ENCODE measurements at regions not wholly inside any gene's neighbourhood (a gene's known extent, or its start where the extent isn't known, plus 50 kb on each side); places are given as distances from the start of the nearest gene placed in this dataset.

DNA sequence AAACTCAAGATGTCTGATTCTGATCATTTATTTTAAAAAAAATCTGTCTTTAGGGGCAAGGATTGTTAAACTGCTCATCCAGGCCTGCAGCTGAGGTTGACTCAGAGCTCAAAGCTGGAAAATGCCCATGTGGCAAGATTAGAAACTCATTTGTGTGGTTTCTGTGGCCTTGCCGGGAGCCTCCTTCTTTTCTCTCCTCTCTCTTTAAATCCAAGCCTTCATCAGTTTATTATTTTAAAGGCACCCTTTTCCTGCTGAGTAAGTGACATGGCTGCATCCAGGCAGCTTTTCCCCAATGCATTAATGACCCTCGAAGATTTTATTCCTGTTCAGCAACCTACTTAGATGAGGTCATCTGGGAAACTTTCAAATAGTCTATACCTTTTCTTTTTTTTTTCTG, 221.3 kb upstream of the CDIN1 start:
- POLR2A ChIA-PET: no interaction called here
- H3K36me3 Mint-ChIP-seq: no peaks in the 10 kb centered on the region
- DNase-seq (no peak), ATAC-seq (no peak)
- no peak overlapping the region for H3K27ac Mint-ChIP-seq
- peaks cover 0 to 3% (median 0%) of the 10 kb centered on the region in 9 donors for H3K9me3 Mint-ChIP-seq
- no peaks in the 10 kb centered on the region for H3K27me3 Mint-ChIP-seq
- H3K4me3 Mint-ChIP-seq: no peak overlapping the region
- H3K4me1 Mint-ChIP-seq: no peaks in the 10 kb centered on the region

DNA sequence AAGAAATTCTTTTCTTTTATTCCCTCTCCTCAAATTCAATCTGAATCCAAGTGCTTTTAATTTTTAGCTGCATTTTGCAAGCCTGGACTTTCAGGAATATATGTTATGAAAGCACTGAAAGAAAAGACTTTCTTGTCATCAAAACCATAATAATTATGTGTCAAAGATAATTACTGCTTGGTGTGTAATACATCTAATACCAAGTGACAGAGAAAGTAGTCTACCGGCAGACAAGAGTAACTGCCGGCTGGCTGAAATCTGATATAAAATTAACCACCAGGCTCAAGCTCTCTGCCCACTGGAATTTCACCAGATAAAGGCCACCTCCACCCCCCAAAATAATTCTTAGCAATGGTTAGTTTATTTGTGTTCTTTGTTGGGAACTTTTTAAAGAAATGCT, 220.9 kb upstream of the CDIN1 start:
- H3K27ac Mint-ChIP-seq: no peak overlapping the region
- H3K27me3 Mint-ChIP-seq: no peaks in the 10 kb centered on the region
- no peak overlapping the region for H3K4me3 Mint-ChIP-seq
- POLR2A ChIA-PET: no interaction called here
- ATAC-seq (no peak), DNase-seq (no peak)
- no peaks in the 10 kb centered on the region for H3K4me1 Mint-ChIP-seq
- H3K9me3 Mint-ChIP-seq: peaks cover 0 to 3% (median 0%) of the 10 kb centered on the region in 9 donors
- no peaks in the 10 kb centered on the region for H3K36me3 Mint-ChIP-seq

DNA sequence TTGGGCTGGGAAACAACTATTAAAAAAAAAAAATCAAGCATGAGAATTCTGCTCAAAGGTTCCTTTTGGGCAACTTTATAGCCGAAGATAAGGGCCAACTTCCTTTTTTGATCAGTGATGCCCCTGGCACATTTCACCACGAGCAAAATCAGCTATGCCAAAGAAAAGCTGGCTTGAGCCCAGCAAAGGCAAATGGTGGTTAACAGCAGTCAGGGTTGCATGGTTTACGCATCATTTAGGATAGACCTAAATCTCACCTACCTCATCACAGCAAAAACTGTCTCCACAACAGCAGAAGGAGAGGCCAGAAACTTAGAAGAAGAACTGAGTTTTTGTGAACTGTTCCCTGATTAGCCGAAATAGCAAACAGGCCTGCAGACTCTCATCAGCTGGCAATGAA, 220.1 kb upstream of the CDIN1 start:
- no peak for ATAC-seq
- Mint-ChIP-seq H3K27ac (no peak overlapping the region), H3K36me3 (no peaks in the 10 kb centered on the region), H3K27me3 (no peaks in the 10 kb centered on the region), H3K4me1 (no peaks in the 10 kb centered on the region), H3K4me3 (no peak overlapping the region), H3K9me3 (peaks cover 0 to 3% (median 0%) of the 10 kb centered on the region in 9 donors)
- POLR2A ChIA-PET: no interaction called here
- DNase-seq: no peak

DNA sequence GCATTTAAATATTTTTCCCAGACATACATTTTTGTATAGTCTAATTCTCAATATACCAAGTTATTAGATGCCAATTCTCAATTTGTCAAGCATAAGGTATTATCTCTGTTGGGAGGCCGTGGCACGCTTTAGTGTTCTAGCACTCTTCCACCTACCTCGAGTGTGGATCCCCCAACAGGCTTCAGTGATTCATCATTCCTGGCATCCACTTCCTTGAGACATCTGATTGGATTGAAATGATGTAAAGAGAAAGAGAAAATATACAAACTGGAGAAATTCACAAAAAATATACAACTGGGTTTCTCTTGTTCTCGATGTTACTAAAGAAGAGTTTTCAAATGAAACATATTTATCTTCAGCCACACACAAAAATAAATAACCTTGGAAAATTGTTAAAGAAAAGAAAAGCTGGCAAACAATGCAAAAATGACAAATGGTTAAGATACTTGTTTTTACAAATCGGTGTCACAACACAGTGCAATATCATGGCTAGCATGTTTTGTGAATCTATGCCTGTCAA, 218.0 kb upstream of the CDIN1 start:
- H3K9me3 Mint-ChIP-seq: peaks cover 0 to 3% (median 0%) of the 10 kb centered on the region in 9 donors
- no peak overlapping the region for H3K4me3 Mint-ChIP-seq
- POLR2A ChIA-PET: no interaction called here
- peaks cover 0 to 3% (median 0%) of the 10 kb centered on the region in 5 donors for H3K27me3 Mint-ChIP-seq
- DNase-seq (no peak), ATAC-seq (no peak)
- no peak overlapping the region for H3K27ac Mint-ChIP-seq
- H3K36me3 Mint-ChIP-seq: no peaks in the 10 kb centered on the region
- no peaks in the 10 kb centered on the region for H3K4me1 Mint-ChIP-seq

DNA sequence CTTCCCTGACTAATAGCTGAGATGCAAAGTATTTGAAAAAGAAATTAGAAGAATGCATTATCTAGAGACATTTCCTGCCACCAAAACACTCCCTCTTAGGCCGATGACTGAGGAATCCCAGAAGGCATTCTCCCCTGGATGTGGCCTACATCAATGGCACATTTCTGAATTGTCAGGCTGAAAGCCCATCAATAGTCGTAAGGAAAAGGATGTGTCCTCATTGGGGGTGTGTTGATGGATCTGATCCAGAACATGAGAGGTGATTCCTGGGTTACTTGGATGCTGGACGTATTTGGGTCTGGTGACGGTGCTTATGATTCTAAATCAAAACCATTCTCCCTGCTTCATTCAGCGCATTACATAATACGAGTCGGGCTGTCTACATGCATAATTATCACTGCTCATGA, 216.9 kb upstream of the CDIN1 start:
- H3K27me3 Mint-ChIP-seq: peaks cover 0 to 14% (median 1%) of the 10 kb centered on the region in 5 donors
- peaks cover 0 to 3% (median 0%) of the 10 kb centered on the region in 9 donors for H3K9me3 Mint-ChIP-seq
- H3K4me3 Mint-ChIP-seq: no peak overlapping the region

DNA sequence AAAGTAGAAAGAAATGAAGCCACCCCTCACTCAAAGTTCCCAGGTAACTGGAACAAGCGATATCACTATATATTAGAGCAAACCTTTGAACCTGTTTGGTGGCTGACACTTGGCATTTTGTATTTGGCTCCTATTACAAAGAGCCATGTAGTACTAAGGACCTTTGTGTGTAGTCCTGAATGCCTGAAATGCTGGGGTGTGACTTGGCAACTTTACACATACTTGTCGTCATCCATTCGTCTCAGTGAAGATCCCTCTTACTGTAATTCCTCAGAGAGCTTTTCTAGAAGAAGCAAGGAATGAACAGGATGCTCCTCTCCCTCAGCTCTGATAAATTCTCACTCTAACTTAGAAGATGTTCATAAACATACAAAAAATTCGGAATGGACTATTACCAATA, 216.1 kb upstream of the CDIN1 start:
- ATAC-seq (no peak), DNase-seq (no peak)
- H3K27ac Mint-ChIP-seq: no peak overlapping the region
- H3K27me3 Mint-ChIP-seq: peaks cover 0 to 20% (median 1%) of the 10 kb centered on the region in 5 donors
- H3K36me3 Mint-ChIP-seq: no peaks in the 10 kb centered on the region
- POLR2A ChIA-PET: no interaction called here
- peaks cover 0 to 3% (median 0%) of the 10 kb centered on the region in 9 donors for H3K9me3 Mint-ChIP-seq
- no peak overlapping the region for H3K4me3 Mint-ChIP-seq
- H3K4me1 Mint-ChIP-seq: no peaks in the 10 kb centered on the region

More for the DNA sequence above, 216.9 kb upstream of the CDIN1 start:
- Mint-ChIP-seq H3K4me1 (no peaks in the 10 kb centered on the region), H3K27ac (no peak overlapping the region), H3K36me3 (no peaks in the 10 kb centered on the region)
- DNase-seq (no peak), ATAC-seq (no peak)
- POLR2A ChIA-PET: no interaction called here

DNA sequence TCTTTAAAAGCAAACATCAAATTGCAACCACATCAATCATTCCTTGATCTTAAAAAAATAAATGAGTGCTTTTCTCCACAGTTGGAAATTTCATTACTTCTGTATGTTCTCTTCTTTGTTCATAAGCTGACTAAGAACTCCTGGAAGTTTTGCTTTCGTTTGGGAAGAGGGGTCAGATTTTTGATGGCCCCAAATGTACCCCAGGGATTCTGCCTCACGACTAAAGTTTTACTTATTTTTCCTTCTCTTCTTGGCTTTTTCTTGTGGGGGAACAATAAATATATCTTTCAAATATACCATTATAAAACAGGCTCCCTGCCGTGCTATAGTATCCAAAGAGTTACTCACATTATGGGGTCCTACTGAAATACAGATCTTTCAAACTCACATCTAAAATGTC, 215.0 kb upstream of the CDIN1 start:
- no peak overlapping the region for H3K4me3 Mint-ChIP-seq
- no peak for DNase-seq
- ATAC-seq: no peak
- H3K4me1 Mint-ChIP-seq: no peaks in the 10 kb centered on the region
- peaks cover 0 to 20% (median 3%) of the 10 kb centered on the region in 5 donors for H3K27me3 Mint-ChIP-seq
- no peaks in the 10 kb centered on the region for H3K36me3 Mint-ChIP-seq
- POLR2A ChIA-PET: no interaction called here
- no peak overlapping the region for H3K27ac Mint-ChIP-seq
- H3K9me3 Mint-ChIP-seq: peaks cover 0 to 3% (median 0%) of the 10 kb centered on the region in 9 donors

DNA sequence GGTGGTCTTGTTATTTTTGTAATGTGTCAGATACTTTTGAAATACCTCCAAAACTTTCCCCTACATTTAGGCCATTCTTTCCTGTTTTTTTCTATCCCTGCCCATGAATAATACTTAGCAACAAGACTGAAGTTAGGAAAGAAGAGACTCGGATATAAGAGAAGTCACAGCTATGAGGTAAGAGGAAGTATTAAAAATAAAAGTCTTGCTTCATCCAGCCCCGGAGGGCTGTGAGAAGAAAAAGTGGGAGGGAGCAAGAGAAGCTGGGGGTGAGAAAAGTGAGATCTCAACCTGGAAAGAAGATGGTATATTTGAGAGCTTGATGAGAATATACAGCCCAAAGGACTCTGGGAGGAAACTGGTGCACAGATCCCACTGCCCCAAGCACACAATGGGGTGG, 213.5 kb upstream of the CDIN1 start:
- peaks cover 0 to 4% (median 0%) of the 10 kb centered on the region in 9 donors for H3K9me3 Mint-ChIP-seq
- H3K27me3 Mint-ChIP-seq: peaks cover 0 to 20% (median 3%) of the 10 kb centered on the region in 5 donors

DNA sequence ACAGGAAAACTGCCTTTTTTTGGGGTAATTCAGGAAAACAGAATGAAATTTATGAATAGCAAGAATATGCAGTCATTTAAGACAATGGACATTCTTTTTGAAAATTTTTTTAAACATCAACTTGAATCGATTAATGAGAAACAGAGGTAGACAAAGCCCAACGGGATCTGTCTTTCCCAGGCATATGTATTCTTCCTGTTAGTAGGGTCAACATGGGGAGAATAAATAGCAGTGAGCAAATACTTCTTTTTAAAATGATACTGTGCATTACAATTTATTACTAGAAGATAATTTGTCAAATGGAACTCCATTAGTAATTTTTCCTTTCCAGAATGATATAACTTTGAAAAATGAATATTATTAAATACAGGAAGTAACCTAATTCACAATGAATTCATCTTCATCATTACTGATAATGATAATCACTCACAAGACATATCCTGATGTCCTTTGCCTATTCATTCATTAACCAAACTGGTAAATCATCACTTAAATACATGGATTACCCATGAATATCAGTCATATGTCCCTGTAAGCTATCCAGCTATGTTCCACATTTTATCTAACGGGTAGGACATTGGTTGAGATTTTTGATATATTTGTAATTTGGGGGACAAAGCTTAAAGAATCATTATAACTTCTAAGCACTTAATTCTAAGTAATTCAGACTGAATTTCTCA, 209.2 kb upstream of the CDIN1 start:
- Mint-ChIP-seq H3K36me3 (no peaks in the 10 kb centered on the region), H3K4me1 (no peaks in the 10 kb centered on the region), H3K9me3 (peaks cover 0 to 4% (median 0%) of the 10 kb centered on the region in 9 donors), H3K27ac (no peak overlapping the region), H3K27me3 (peaks cover 0 to 20% (median 2%) of the 10 kb centered on the region in 5 donors), H3K4me3 (no peak overlapping the region)
- DNase-seq: no peak
- POLR2A ChIA-PET: no interaction called here
- no peak for ATAC-seq

More for the DNA sequence above, 213.5 kb upstream of the CDIN1 start:
- H3K36me3 Mint-ChIP-seq: no peaks in the 10 kb centered on the region
- H3K4me3 Mint-ChIP-seq: no peak overlapping the region
- DNase-seq (no peak), ATAC-seq (no peak)
- H3K4me1 Mint-ChIP-seq: no peaks in the 10 kb centered on the region
- POLR2A ChIA-PET: no interaction called here
- H3K27ac Mint-ChIP-seq: no peak overlapping the region

DNA sequence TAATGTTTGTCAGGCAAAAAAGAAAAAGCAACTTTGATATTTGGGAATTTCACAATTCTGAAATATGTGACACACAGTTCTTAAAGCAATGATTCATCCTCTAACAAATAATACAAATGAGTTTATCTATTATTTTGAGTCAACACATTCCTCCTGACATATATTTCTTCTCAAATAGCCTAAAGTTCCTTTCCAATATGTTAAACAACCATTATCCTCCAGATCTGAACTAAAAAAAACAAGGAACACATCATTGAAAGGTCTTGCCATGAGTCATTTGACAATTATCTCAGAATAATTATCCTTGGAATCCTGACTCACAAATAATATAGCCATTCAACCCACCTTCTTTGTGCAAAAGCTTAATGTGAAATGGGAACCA, 208.7 kb upstream of the CDIN1 start:
- Mint-ChIP-seq H3K4me3 (no peak overlapping the region), H3K36me3 (no peaks in the 10 kb centered on the region), H3K4me1 (no peaks in the 10 kb centered on the region), H3K27me3 (peaks cover 0 to 20% (median 2%) of the 10 kb centered on the region in 5 donors), H3K27ac (no peak overlapping the region), H3K9me3 (peaks cover 0 to 4% (median 0%) of the 10 kb centered on the region in 9 donors)
- ATAC-seq: no peak
- POLR2A ChIA-PET: no interaction called here
- DNase-seq: no peak

DNA sequence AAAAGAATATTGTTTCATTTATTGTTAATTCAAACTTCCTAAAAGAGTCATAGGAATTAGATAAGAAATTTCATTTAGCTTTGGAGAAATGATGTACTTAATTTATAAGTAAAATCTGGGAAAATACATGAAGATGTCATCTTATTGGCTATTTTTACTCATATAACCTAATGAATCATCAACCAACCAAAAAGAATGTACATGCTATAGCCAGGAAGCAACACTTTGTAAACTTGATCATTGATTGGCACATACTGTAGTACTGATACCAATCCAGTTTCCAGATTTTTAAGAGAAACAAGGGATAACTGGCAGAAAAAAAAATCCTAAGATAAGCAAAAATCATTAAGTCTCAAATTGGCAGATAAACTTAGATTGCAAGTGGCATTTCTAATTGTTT, 207.9 kb upstream of the CDIN1 start:
- H3K27me3 Mint-ChIP-seq: peaks cover 0 to 16% (median 2%) of the 10 kb centered on the region in 5 donors
- POLR2A ChIA-PET: no interaction called here
- ATAC-seq: no peak
- no peak overlapping the region for H3K27ac Mint-ChIP-seq
- no peak overlapping the region for H3K4me3 Mint-ChIP-seq
- H3K9me3 Mint-ChIP-seq: peaks cover 0 to 4% (median 0%) of the 10 kb centered on the region in 9 donors
- no peaks in the 10 kb centered on the region for H3K4me1 Mint-ChIP-seq
- no peak for DNase-seq
- H3K36me3 Mint-ChIP-seq: no peaks in the 10 kb centered on the region

DNA sequence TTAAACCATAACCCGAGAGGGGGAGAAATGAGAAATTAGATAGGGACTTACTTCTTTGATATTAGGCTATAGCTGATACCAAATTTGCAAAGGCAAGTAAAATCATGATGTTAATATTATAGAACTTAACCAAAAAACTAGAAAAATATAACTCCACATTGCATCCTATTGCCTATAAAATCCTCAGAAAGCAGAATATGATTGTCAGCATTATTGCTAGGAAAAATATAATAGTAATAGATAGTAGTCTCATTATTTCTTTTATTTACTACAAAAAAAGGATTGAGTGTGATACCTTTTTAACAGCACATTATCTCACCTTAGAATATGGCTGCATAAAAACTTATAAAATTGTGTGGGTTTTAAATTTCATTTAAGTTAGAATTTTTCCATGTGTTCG, 206.5 kb upstream of the CDIN1 start:
- no peaks in the 10 kb centered on the region for H3K4me1 Mint-ChIP-seq
- no peak overlapping the region for H3K4me3 Mint-ChIP-seq
- no peak for ATAC-seq
- POLR2A ChIA-PET: no interaction called here
- no peak overlapping the region for H3K27ac Mint-ChIP-seq
- H3K27me3 Mint-ChIP-seq: peaks cover 0 to 2% (median 2%) of the 10 kb centered on the region in 5 donors
- DNase-seq: no peak
- H3K9me3 Mint-ChIP-seq: peaks cover 0 to 9% (median 0%) of the 10 kb centered on the region in 9 donors
- no peaks in the 10 kb centered on the region for H3K36me3 Mint-ChIP-seq

DNA sequence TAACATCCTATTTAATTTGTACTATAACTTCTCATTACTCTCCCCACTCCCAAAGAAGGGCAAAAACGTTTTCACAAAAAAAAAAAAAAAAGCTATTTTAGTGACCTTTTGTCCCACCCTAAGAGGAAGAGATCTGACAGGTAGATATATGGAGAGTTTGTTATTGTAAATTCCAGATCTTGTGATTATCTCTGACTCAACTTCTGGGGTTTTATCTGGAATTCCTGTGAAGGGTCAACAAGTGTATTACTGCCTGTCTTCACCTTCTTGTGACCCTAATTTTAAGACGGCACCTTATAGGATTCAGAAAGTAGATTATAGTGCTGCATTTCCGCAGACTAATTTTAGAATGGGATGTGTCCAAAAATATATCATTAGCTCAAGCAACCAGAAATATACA, 205.9 kb upstream of the CDIN1 start:
- DNase-seq (no peak), ATAC-seq (no peak)
- Mint-ChIP-seq H3K4me3 (no peak overlapping the region), H3K36me3 (no peaks in the 10 kb centered on the region), H3K27ac (no peak overlapping the region), H3K4me1 (no peaks in the 10 kb centered on the region), H3K27me3 (peaks cover 0 to 2% (median 0%) of the 10 kb centered on the region in 5 donors), H3K9me3 (peaks cover 0 to 9% (median under 1%) of the 10 kb centered on the region in 9 donors)
- POLR2A ChIA-PET: no interaction called here

DNA sequence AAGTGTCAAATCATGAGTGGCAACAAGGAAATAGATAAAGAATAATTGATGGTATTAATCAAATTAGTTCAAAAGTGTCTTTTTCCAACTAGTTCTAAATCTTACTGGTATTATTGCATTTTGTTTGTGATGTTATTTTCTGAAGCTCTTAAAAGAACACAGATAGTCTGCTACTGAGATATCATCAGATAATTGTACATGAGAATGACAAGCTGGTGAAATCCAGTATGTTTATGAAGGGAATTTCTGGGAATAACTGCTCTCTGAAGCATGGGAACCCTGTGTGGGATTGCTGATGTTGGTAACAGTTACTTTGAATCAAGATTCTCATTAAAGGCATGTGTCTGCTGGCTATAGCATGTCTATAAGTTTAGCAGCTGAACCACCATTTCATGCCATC, 190.3 kb upstream of the CDIN1 start:
- DNase-seq: no peak

More for the DNA sequence above, 190.3 kb upstream of the CDIN1 start:
- Mint-ChIP-seq H3K4me1 (no peaks in the 10 kb centered on the region), H3K27me3 (peaks cover 0 to 2% (median under 1%) of the 10 kb centered on the region in 5 donors), H3K9me3 (no peaks in the 10 kb centered on the region), H3K4me3 (no peak overlapping the region), H3K27ac (no peak overlapping the region), H3K36me3 (no peaks in the 10 kb centered on the region)
- ATAC-seq: no peak
- POLR2A ChIA-PET: no interaction called here
